IPS-NIHi7 (cell line): ENCODE measurements at regions not wholly inside any gene's neighbourhood (a gene's known extent, or its start where the extent isn't known, plus 50 kb on each side); places are given as distances from the start of the nearest gene placed in this dataset.
"Not testable (repeated sequence)": the region's sequence is repeated elsewhere in the genome, so short reads cannot be mapped to it uniquely, and the experiment has no call there.

Experiments
- DNase-seq: peaks from one replicate; pipeline ENCODE4 v3.0.0; 2012; ENCODE audit warnings: mixed read lengths; ENCODE audit errors: extremely low spot score

DNA sequence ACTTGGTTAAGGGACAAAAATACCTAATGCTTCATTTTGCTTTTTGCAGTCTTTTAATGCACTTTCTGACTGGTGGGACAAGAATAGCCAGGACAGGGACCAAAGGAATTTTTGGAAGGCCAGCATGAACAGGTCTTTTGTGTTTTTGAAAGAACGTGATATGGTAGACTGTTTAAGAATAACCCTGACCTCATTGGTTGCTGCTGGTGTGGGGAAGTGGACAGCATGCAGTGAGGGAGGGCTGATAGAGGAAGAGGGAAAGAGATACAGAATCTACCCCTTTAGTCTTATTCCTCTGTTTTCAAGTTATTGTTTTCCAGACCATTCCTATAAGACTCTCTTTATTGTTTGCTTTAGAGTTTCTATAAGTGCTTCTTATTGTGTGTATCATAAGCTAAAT is 816.2 kb downstream of the CDH11 start:
- DNase-seq, result no peak

DNA sequence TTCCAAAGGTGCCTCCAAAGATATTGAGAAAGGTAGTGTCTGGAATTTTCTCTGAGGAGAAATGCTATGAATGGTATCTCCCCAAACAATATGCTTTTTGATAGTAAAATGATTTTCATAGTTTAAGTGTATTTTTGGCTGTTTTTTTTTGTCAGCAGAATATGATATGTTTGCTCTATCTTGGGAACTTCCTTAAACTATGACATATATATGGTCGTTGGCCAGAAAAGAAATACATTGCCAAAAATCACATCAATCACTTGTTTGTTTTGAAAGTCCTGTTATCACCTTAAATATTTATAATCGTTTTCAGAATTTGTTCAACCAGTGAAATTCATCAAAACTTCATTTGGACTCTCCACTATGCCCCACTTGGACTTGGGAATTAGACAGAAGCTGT is 816.9 kb downstream of the CDH11 start:
- no peak for DNase-seq

DNA sequence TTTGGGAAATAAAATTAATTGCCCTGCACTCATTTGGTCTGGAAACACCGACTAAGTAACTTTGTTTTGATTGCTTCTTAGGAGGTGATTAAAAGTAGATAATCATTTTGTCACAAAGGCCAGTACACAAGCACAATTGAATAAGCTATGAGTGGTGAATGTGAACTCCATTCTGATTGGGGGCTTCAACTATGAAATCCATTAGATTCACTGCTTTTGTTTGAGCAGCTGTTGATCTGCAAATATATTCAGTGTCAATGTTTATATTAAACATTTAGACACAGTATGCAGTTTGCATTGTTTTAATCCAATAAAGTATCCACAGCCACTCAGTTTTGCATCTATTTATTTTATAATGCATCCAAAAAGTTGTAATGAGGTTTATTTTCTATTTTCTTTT is 817.5 kb downstream of the CDH11 start:
- no peak for DNase-seq

DNA sequence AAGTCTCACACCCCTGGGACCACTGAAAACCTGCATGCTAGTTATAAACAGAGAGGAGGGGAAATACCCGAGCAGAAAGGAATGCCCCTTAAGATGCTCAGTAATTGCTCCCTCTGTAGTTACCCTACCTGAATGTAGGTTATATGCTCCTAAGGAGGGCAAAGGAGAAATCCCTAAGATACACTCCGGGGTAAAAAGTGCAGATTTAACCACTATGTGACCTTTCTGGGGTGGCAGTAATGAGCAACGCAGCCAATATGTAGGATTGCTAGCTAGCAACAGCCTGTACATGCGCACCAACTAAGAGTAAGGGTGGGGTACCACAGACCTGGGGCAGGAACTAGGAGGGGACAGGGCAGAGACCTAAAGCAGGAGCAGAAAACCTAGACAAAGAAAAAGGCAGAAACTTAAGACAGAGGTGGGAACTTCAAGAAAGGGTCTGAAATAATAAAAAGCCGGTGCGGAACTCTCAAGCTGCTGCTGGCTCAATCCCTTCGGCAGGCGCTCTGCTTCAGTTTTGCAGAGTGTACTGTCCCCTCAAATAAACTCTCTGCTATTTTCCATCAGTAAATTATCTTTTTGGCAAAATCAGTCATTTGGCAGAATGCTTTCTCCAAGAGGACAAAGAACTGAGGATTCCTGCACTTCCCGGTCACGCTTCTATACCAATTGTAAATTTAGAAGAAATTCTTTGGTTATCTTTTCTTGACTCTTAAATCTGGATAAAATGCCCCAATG is 823.8 kb downstream of the CDH11 start:
- DNase-seq, result no peak

DNA sequence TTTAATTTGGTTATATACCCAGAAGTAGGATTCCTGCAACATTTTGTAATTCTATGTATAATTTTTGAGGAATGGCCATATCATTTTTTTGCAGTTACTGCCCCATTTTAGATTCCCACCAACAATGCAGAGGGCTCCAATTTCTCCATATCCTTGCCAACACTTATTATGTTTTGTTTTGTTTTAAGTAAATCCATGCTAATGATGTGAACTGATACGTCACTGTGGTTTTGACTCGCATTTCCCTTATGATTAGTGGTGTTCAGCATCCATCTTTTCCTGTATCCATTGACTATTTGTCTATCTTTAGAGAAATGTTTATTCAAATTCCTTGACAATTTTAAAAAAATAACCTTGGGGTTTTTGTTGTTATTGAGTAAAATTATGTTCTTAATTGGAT is 826.4 kb downstream of the CDH11 start:
- no peak for DNase-seq

DNA sequence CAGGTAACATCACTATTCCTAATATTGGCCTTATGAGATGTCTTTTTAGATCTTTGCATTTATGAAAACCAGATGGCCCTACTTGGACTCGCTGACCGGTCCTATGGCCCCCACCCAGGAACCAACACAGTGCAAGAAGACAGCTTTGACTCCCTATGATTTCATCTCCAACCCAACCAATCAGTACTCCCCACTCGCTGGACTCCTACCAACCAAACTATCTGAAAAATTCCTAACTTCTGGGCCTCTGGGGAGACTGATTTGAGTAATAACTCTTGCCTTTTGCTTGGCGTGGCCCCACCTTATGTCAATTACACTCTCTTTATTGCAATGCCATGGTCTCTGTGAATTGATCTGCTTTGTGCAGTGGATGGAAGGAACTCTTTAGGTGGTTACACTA is 828.9 kb downstream of the CDH11 start:
- no peak for DNase-seq

DNA sequence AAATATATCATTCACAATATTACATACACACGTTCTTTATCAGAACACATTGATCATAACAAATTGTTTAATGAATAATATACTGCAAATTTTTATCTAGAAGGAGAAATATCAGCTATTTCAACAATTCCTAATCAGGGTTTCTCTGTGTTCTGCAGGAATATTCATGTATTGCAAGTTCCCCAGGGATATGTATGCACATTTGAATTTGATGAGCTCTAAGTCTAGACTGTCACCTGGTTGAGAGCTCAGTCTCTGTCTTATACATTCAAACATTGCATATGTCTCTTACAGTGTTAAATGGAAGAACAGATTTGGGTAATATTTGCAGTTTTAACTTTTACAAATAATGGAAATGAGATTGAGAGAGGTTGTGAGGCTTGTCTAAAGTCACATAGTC is 829.7 kb downstream of the CDH11 start:
- no peak for DNase-seq

DNA sequence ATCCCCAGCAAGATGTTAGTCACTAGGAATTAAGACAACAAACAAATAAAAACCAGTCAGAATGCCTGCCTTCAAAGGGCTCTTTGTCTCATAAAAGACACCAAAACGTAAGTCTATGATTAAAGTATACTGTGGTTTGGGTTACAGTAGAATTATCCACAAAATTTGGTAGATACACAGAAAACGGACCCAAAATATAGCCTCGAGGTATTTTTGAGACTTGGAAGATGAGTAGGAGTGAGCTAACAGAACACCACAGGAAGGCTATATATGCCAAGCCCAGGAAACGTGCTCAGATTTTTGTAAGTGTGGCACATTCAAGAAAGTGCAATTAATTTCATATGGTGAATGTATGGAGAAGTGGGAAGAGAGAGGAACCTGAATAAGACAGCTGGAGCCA is 831.4 kb downstream of the CDH11 start:
- DNase-seq, result no peak

DNA sequence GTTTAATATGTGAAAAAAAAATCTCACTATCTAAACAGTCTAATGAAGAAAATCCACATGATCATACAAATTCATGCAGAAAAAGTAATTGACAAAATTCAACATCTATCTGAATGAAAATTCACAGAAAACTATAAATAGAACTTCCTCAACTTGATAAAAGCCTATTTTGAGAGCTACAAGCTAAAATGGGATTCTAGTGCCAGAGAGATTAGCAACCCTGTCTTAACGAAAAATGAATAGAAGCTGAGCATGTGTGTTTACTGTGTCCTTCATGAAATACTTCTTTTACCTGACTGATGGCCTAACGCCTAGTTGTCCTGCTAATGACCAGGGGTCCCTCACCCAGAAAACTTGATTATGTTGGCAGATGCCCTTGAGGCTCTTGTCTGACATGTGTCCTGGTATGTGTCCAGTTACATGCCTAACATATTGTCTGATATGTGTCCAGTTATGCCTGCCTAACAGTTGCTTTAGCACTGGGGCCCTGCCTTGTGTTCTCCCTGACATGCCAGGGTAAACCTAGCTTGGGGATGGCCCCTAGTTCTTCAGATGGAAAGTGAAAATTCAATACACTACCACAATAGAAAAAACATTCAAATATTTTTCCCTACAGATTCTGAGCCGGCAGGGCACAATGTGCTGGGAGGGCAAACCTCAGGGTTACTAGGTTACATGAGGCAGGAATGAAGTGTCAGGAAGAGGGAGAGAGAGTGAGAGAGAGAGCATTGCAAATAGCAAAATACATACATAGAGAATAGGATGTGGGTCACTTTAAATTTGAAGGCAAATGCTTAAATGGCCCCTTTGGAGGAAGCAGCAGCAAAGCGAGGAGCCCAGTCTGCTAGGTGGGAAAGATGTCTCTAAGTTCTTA is 834.0 kb downstream of the CDH11 start:
- no peak for DNase-seq

DNA sequence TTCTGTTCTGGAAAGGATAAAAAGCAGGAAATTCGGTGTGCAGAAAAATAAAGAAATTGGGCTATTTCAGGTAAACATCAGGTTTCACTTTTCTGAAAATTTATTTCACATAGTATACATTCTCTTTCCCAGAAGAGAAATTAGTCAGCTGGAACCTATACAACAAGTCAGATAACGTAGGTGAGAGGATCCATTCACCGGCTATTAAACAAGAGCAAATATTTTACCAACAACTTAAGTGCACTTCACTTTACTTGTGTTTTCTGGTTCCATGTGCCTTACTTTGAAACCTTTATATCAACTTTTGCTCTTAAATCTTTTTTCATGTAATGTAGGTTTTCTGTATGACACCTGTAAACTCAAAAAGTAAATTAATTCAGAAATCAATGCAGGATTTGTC is 839.7 kb downstream of the CDH11 start:
- DNase-seq, result no peak

DNA sequence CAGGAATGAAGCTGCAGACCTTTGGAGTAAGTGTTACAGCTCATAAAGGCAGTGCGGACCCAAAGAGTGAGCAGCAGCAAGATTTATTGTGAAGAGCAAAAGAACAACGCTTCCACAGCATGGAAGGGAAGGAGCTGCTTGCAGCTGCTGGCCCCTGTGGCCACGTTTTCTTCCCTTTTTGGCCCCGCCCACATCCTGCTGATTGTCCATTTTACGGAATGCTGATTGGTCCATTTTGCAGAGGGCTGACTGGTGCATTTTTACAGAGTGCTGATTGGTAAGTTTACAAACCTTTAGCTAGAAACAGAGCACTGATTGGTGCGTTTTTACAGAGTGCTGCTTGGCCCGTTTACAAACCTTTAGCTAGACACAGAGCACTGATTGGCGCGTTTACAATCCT is 841.5 kb downstream of the CDH11 start:
- no peak for DNase-seq

DNA sequence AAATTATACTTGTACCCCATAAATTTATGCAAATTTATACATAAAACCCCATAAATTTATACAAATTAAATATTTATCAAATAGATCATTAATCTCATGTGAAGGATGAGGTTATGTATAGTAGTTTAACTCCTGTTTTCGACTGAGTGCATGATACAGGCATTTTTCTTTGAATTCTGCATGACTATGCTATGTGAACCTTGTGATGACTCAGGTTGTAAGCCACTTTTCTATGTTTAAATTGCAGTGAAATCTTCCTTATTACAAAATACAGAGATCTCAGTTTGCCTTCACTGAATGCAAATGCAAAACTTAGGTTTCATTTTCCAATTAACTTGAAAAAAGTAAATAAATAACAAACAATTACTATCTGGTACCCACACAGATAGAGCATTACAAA is 843.7 kb downstream of the CDH11 start:
- no peak for DNase-seq

DNA sequence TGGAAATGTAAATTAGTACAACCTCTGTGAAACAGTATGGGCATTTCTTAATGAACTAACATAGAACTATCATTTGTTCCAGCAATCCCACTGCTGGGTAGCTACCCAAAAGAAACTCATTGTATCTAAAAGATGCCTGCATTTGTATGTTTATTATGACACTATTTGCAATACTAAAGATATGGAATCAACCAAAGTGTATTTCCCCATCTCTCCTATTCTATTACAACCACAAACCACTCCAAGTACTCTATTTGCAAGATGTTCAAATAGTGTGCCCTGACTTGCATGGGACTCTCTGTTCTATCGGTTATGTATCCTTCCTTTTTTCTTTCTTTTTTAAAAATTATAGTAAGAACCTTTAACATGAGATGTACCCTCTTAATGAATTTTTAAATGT is 845.2 kb downstream of the CDH11 start:
- DNase-seq, result no peak

DNA sequence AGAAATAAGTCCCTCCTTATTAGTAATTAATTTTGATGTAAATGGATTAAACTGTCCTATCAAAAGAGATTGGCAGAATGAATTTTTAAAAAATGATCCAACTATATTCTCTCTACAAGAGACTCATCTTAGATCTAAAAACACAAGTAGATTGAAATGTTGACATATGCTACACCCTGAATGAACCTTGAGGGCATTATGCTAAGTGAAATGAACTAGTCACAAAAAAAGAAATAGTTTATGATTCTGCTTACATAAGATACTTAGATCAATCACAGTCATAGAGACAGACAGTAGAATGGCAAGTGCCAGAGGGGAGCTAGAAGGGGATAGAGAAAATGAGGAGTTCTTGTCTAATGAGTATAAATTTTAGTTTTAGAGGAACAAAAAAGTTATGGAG is 849.8 kb downstream of the CDH11 start:
- no peak for DNase-seq

DNA sequence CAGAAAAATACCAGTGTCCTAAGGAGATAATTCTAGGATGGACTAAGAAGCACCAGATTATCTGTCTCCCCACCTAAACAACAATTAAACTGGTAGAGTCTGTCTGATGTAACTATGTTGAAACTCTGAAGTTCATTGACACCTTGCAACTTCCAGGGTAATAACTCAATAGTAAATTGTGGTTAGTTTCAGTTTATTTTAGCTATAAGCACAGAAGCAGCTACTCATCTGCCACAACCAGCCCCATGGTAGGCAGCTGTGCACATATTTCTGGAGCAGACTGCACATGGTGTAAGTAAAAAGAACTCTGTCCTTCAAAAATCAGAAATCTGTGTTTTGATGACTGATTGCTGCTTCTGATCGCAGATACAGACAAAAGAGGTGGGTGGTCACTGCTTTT is 852.1 kb downstream of the CDH11 start:
- DNase-seq, result no peak

DNA sequence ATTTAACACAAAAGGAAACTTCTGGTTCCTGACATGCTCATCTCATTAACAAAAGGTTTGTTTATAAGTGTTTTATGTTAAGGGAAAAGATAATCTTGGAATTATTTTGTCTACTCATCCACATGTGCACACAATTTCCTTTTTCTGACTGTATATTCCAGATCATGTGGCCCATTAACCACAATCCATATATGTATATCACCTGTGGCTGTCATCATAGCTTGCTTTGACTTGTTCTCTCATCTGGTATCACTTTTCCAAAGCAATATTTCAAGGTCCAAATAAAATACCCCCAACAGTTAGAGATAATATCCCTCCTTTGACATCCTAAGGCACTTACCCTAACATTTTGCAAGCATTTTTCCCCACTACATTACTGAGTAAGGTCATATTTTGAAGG is 856.1 kb downstream of the CDH11 start:
- no peak for DNase-seq

DNA sequence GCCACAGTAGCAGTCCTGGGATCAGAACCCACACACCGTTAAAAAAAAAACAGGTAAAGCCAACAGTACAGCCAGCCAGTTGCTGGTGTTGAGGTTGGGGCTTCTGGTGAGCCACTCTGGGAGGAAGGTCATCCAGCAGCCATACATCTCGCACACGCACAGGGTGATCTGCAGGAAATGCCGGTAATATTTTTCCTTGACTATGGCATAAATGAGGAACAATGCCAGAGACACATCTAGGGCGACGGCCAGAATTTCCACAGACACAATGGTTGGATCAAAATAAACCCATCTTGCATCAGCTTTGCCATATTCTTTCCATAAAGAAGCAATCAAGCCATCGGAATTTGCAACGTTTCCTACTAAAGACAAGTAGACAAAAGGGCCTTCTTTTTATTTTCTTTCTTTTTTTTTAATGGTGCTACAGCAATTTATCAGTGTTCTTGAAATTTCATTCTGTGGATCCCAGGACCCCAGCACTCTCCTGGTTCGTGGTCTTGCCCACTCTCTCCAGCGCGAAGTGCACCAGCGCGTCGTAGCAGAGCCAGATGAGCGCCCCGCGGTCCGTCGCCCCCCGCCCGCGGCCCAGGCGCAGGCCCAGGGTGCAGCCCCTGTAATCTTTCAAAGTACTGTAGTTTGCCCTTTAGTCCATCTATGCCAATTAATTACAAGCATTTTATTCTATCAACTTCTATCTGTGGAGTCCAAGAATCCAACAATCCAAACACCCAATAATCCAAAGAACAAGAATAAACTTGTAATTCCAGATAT is 861.0 kb downstream of the CDH11 start:
- DNase-seq, result not testable (repeated sequence)

DNA sequence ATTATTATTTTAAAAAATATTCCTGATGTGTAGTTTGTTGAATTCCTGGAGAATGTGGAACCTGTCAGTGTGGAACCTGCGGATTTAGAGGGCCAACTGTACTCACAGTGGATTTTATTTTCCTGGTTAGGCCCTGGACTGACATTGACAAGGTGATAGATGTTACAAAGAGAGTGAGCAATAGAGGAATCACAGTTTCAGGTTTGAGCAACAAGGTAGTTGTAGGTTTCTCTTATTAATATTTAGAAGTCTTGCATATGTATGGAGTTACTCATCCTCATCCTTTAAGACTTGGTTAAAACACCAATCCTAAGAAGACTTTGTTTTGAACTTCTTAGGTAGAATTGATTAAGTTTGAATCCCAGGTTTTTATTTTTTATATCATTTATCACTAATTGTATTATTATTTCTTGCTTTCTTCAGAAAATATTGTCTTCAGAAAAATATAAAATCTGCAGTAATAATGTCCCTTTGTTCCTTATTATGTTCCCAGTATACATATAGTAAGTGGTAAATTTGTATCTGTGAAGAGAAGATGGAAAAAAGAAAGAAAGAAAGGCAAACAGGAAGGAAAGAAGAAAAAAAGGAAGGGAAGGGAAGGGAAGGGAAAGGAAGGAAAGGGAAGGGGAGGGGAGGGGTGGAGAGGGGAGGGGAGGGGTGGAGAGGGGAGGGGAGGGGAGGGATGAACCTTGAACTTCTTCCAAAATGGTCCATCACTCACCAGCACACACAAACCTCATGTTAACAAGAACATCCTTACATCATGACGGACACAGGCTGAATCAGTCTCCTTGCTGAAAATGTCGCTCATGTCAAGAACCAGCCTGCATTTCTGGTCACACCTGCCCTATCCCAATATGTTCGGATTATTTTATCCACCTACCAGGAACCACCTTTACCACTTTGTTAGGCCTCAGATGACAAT is 867.2 kb downstream of the CDH11 start:
- DNase-seq, result no peak

DNA sequence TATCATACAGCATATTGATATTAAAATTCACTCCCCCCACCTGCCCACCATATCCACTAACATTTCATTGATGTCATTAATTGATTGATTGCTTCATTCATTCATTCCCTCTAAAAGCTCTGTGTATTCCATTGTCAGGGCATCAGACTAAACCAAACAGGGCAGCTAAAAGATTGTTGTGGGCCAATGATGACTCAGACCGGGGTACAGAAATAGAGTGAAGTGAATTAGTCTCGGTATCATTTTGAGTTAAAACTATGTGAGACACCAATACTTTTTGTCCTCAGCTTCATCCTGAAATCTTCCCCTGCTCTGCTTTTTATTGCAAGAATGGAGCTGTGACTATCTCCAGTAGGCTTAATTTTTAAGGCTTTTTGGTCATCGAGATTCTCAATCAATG is 868.3 kb downstream of the CDH11 start:
- no peak for DNase-seq

DNA sequence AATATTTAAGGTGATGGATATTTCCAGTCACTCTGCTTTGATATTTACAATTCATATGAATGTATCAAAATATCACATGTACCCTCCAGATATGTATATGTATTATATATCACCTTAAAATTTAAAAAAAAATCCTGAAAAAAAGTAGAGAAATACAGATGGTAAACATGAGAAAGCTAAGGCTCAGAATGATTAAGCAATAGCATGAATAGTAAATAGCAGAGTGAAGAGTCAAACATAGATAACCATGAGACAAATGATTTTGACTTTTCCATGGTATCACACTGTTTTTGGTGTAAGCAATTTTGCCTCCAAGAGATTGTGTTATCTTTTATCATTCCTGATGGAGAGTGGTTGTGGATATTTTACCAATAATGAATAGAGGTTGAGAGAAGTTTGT is 868.8 kb downstream of the CDH11 start:
- no peak for DNase-seq

DNA sequence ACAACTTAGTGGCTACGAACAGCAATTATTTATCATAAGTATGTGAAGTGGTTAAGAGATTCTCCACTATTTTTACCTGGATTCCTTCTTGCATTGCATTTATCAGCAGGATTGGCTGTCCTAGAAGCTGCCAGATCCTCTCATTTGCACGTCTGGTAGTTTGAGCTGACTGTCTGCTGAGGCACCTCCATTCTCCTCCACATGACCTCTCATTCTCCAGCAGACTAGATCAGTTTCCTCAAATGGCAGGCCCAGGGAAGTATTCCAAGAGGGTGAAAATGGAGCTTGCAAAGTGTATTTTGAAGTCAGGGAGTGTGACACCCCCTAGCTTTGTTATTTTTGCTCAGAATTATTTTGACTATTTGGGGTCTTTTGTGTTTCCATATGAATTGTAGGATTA is 870.1 kb downstream of the CDH11 start:
- no peak for DNase-seq

DNA sequence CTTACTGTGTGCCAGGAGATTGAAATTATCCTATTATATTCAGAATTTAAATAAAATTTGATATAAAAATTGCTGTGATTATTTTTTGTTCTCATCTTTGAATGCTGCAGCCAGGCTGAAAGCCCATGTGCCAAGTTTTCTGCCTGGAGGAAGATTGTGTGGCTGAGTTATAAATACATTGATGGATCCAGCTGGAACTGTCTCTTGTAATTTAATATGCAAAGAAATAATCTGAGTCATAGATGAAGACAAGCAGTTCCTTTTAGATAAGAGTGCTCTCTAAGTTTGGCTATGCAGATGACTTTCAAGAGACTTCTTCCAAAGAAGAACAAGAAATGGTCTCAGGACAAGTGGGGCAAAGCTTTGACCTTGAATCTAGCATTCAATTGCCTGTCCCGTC is 871.0 kb downstream of the CDH11 start:
- DNase-seq, result no peak
